T-helper 2 cell treated with Interferon-gamma antibody and Interleukin-4, amounts not matched to agents 100 ng/mL and 5 ng/mL, for 36 hours (primary cell): ENCODE measurements at regions not wholly inside any gene's neighbourhood (a gene's known extent, or its start where the extent isn't known, plus 50 kb on each side); places are given as distances from the start of the nearest gene placed in this dataset.

Experiments used
- intact Hi-C: fragments of 100-400 bp; cut with micrococcal nuclease; formaldehyde crosslinking; loops from one replicate; pipeline ENCODE4 v1.15.1; 2023

- intact Hi-C loops: no loop called here
Observed at GRCh38 chr10:78742730-78743615, 325.8 kb upstream of the ZMIZ1 start.

- intact Hi-C loops: no loop called here
Observed at GRCh38 chr10:78744056-78744455, 324.7 kb upstream of the ZMIZ1 start.

GRCh38 chr10:78744491-78745090, 324.2 kb upstream of the ZMIZ1 start:
- intact Hi-C loops: no loop called here

GRCh38 chr10:78745441-78745840, 323.3 kb upstream of the ZMIZ1 start:
- intact Hi-C loops: no loop called here

- intact Hi-C loops: no loop called here
Observed at GRCh38 chr10:78746155-78746763, 322.5 kb upstream of the ZMIZ1 start.

GRCh38 chr10:78747401-78748234, 321.1 kb upstream of the ZMIZ1 start:
- intact Hi-C loops: no loop called here

GRCh38 chr10:78748235-78748533, 320.6 kb upstream of the ZMIZ1 start:
- intact Hi-C loops: no loop called here

- intact Hi-C loops: no loop called here
Observed at GRCh38 chr10:78749200-78749599, 319.6 kb upstream of the ZMIZ1 start.

- intact Hi-C loops: loop anchor here (10.0 kb wide), 1 partner anchor 445 kb away; no protein-coding TSS in a partner anchor
Observed at GRCh38 chr10:78749898-78750297, 318.9 kb upstream of the ZMIZ1 start.

- intact Hi-C loops: loop anchor here (10.0 kb wide), 1 partner anchor 444 kb away; no protein-coding TSS in a partner anchor
Observed at GRCh38 chr10:78750418-78750817, 318.3 kb upstream of the ZMIZ1 start.

GRCh38 chr10:78751716-78752115, 317.1 kb upstream of the ZMIZ1 start:
- intact Hi-C loops: loop anchor here (10.0 kb wide), 1 partner anchor 443 kb away; no protein-coding TSS in a partner anchor

GRCh38 chr10:78752221-78752620, 316.5 kb upstream of the ZMIZ1 start:
- intact Hi-C loops: loop anchor here (10.0 kb wide), 1 partner anchor 443 kb away; no protein-coding TSS in a partner anchor

GRCh38 chr10:78752708-78753107, 316.1 kb upstream of the ZMIZ1 start:
- intact Hi-C loops: loop anchor here (10.0 kb wide), 1 partner anchor 442 kb away; no protein-coding TSS in a partner anchor

GRCh38 chr10:78754269-78755062, 314.3 kb upstream of the ZMIZ1 start:
- intact Hi-C loops: loop anchor here (10.0 kb wide), 1 partner anchor 440 kb away; no protein-coding TSS in a partner anchor

- intact Hi-C loops: loop anchor here (10.0 kb wide), 1 partner anchor 440 kb away; no protein-coding TSS in a partner anchor
Observed at GRCh38 chr10:78755063-78755701, 313.6 kb upstream of the ZMIZ1 start.

GRCh38 chr10:78755877-78756455, 312.8 kb upstream of the ZMIZ1 start:
- intact Hi-C loops: loop anchor here (10.0 kb wide), 1 partner anchor 439 kb away; no protein-coding TSS in a partner anchor

- intact Hi-C loops: loop anchor here (10.0 kb wide), 1 partner anchor 438 kb away; no protein-coding TSS in a partner anchor
Observed at GRCh38 chr10:78756604-78757343, 312.0 kb upstream of the ZMIZ1 start.

- intact Hi-C loops: loop anchor here (10.0 kb wide), 1 partner anchor 437 kb away; no protein-coding TSS in a partner anchor
Observed at GRCh38 chr10:78757344-78757925, 311.3 kb upstream of the ZMIZ1 start.
